HepG2 (cell line): ENCODE measurements at regions not wholly inside any gene's neighbourhood (a gene's known extent, or its start where the extent isn't known, plus 50 kb on each side); places are given as distances from the start of the nearest gene placed in this dataset.
A peak's percentile ranks its signal among the peaks of the same experiment; 100 is the strongest.

Experiments
- ATAC-seq: fragments of 200-7000 bp; cut with Tn5 transposase; 3 replicates; pipeline ENCODE4 v1.9.1; 2020; ENCODE audit warnings: mild to moderate bottlenecking, moderate library complexity
- BruUV-seq: library from RNA; stranded (reverse); fragments of 400-500 nt; replicated peaks from 2 replicates; lab custom pipeline; 2021; lab: Mats Ljungman, UMichigan
- CTCF ChIA-PET: fragments of 300-600 bp; formaldehyde crosslinking; extraction: SDS; loops from one replicate; lab custom pipeline; 2021; ENCODE audit warnings: low total read pairs, inconsistent platforms, low intra/inter-chr PET ratio; lab: Yijun Ruan, JAX
- POLR2A ChIA-PET: fragments of 350-600 bp; sonication (Branson Sonifier 250); formaldehyde crosslinking; loops from one replicate; lab custom pipeline; 2020; ENCODE audit warnings: antibody characterized with exemption, inconsistent platforms; lab: Yijun Ruan, JAX
- DNase-seq: peaks from one replicate; pipeline ENCODE4 v3.0.0-alpha.2; 2015; ENCODE audit warnings: low spot score
- FAIRE-seq: peaks from 3 replicates; lab custom pipeline; 2011; peaks lifted over from hg19 to GRCh38; lab: Jason Lieb, UNC
- H2AFZ ChIP-seq: one replicate; pipeline ENCODE4 v1.6.1; 2011; ENCODE audit warnings: low read length, inconsistent platforms
- H3K27ac ChIP-seq: fragments of 300-600 bp; 3 replicates; pipeline ENCODE4 v1.8.0; 2011; ENCODE audit warnings: mixed run types, mild to moderate bottlenecking, mixed read lengths, low read length, inconsistent platforms; ENCODE audit not compliant: insufficient read depth; ENCODE audit errors: extremely low read length
- H3K27me3 ChIP-seq, 2 experiments: fragments of 200-600 bp in 1 of 2; 2 replicates in 1 of 2; 3 replicates in 1 of 2; pipeline versions ENCODE4 v1.6.0 to v1.8.0; 2011; ENCODE audit warnings: low read length in 2 of 2, mild to moderate bottlenecking in 2 of 2, moderate library complexity in 2 of 2, inconsistent platforms in 1 of 2; ENCODE audit not compliant: insufficient read depth in 2 of 2, control insufficient read depth in 1 of 2
- H3K36me3 ChIP-seq, 2 experiments: fragments of 200-600 bp in 1 of 2; replicated peaks in 1 of 2; 2 replicates in 1 of 2; 3 replicates in 1 of 2; pipeline versions ENCODE4 v1.5.1 to v1.8.0; 2011; ENCODE audit warnings: low read length in 2 of 2, inconsistent platforms in 1 of 2; ENCODE audit not compliant: insufficient read depth in 2 of 2, control insufficient read depth in 1 of 2
- H3K4me1 ChIP-seq: 2 replicates; pipeline ENCODE4 v1.5.1; 2012; ENCODE audit warnings: low read length, inconsistent platforms; ENCODE audit not compliant: insufficient read depth
- H3K4me2 ChIP-seq: 2 replicates; pipeline ENCODE4 v1.6.0; 2011; ENCODE audit warnings: low read depth, low read length, inconsistent platforms
- H3K4me3 ChIP-seq, 3 experiments: fragments of 200-600 bp in 1 of 3; sonication (generic), shearing (Covaris generic) in 1 of 3; replicated peaks in 1 of 3; 2 replicates each; pipeline ENCODE4 v1.5.1; 2011 to 2016; ENCODE audit warnings: low read length in 3 of 3, inconsistent platforms in 2 of 3, low read depth in 2 of 3, mild to moderate bottlenecking in 2 of 3, control low read depth in 1 of 3, mixed read lengths in 1 of 3; ENCODE audit not compliant: insufficient read depth in 1 of 3
- H3K79me2 ChIP-seq: one replicate; pipeline ENCODE4 v1.6.1; 2011; ENCODE audit warnings: low read length, inconsistent platforms; ENCODE audit not compliant: insufficient read depth
- H3K9ac ChIP-seq: 2 replicates; pipeline ENCODE4 v1.6.0; 2011; ENCODE audit warnings: mild to moderate bottlenecking, low read depth, low read length, inconsistent platforms; ENCODE audit not compliant: insufficient read depth
- H3K9me3 ChIP-seq: 2 replicates; pipeline ENCODE4 v1.5.1; 2012; ENCODE audit warnings: mild to moderate bottlenecking, low read length
- H4K20me1 ChIP-seq: 2 replicates; pipeline ENCODE4 v1.6.0; 2011; ENCODE audit warnings: inconsistent platforms, mild to moderate bottlenecking, low read length, moderate library complexity; ENCODE audit not compliant: insufficient read depth
- ASH2L ChIP-seq: fragments of 300-600, 200-600 bp; sonication (generic); IDR thresholded peaks from 2 replicates; pipeline ENCODE4 v1.7.0; 2017; ENCODE audit warnings: low read depth, mild to moderate bottlenecking, moderate library complexity, mixed read lengths, low read length; ENCODE audit not compliant: insufficient read length
- CHD4 ChIP-seq: fragments of 200-600 bp; sonication (generic); IDR thresholded peaks from 2 replicates; pipeline ENCODE4 v1.7.0; 2017; ENCODE audit warnings: mild to moderate bottlenecking, low read length, borderline replicate concordance
- EHMT2 ChIP-seq: fragments of 200-600 bp; sonication (generic); IDR thresholded peaks from 2 replicates; pipeline ENCODE4 v1.7.0; 2017; ENCODE audit warnings: antibody characterized with exemption, low read depth, low read length, borderline replicate concordance
- GATAD2A ChIP-seq: IDR thresholded peaks from 2 replicates; pipeline ENCODE4 v1.6.1; 2016
- HDAC1 ChIP-seq: sonication (generic); formaldehyde crosslinking; IDR thresholded peaks from 2 replicates; pipeline ENCODE4 v1.5.1; 2020; ENCODE audit warnings: mild to moderate bottlenecking, missing genetic modification reagents
- HOXA5 ChIP-seq: sonication (generic); formaldehyde crosslinking; IDR thresholded peaks from 2 replicates; pipeline ENCODE4 v1.4.0; 2020; ENCODE audit warnings: missing genetic modification reagents
- KIAA2018 ChIP-seq: sonication (generic); formaldehyde crosslinking; IDR thresholded peaks from 2 replicates; pipeline ENCODE4 v1.5.0; 2020; ENCODE audit warnings: mild to moderate bottlenecking, missing genetic modification reagents, borderline replicate concordance
- MEF2D ChIP-seq: sonication (generic); formaldehyde crosslinking; IDR thresholded peaks from 2 replicates; pipeline ENCODE4 v1.5.1; 2020; ENCODE audit warnings: mild to moderate bottlenecking, missing genetic modification reagents
- NFIC ChIP-seq: IDR thresholded peaks from 2 replicates; pipeline ENCODE4 v1.6.1; 2012; ENCODE audit warnings: mild to moderate bottlenecking, low read length, inconsistent platforms
- RXRB ChIP-seq: IDR thresholded peaks from 2 replicates; pipeline ENCODE4 v1.6.1; 2016; ENCODE audit warnings: borderline replicate concordance, missing genetic modification reagents, missing compliant biosample characterization
- SOX6 ChIP-seq, 2 experiments: fragments of 450-650 bp in 1 of 2; sonication (generic) in 1 of 2; formaldehyde crosslinking in 1 of 2; IDR thresholded peaks; 2 replicates each; pipeline versions ENCODE4 v1.4.0 to v1.6.1; 2017 to 2020; ENCODE audit warnings: antibody characterized with exemption in 1 of 2, mild to moderate bottlenecking in 1 of 2, missing genetic modification reagents in 1 of 2
- ZNF768 ChIP-seq: sonication (generic); formaldehyde crosslinking; IDR thresholded peaks from 2 replicates; pipeline ENCODE4 v1.4.0; 2020; ENCODE audit warnings: missing genetic modification reagents
- WGBS: methylation state at CpG from one replicate; pipeline ENCODE4 v1.1.6; 2017; ENCODE audit warnings: low lambda C conversion rate; 5-methylcytosine and 5-hydroxymethylcytosine counted together
- in situ Hi-C: cut with HindIII; loops from 2 replicates; pipeline ENCODE4 v1.10.0; 2017; ENCODE audit warnings: low pct_unique_long_range_greater_than_20kb; ENCODE audit not compliant: extremely low pct_ligation_motif_present
- intact Hi-C: fragments of 100-400 bp; cut with micrococcal nuclease; formaldehyde crosslinking; loops from one replicate; pipeline ENCODE4 v1.10.0; 2022; ENCODE audit not compliant: unreplicated experiment
- TF ChIP-seq, protein P1 (sequence below): sonication (generic); formaldehyde crosslinking; IDR thresholded peaks from 2 replicates; pipeline ENCODE4 v1.4.0; 2020; ENCODE audit warnings: missing genetic modification reagents

- 0 out of 2 replicates have a peak, but pooled peaks have one; percentile 12 for TF ChIP-seq RXRB
- TF ChIP-seq CHD4: peak; percentile 48; the same call in 1 of the 2 replicates
- no peak for TF ChIP-seq ZNF768
- TF ChIP-seq EHMT2: 0 out of 2 replicates have a peak, but pooled peaks have one; percentile 51
- TF ChIP-seq HDAC1 (CRISPR knock-in tag): peak; percentile 42; the same call in 1 of the 2 replicates
- no peak for TF ChIP-seq ASH2L
- peak; percentile 92 for TF ChIP-seq GATAD2A
- TF ChIP-seq MEF2D (CRISPR knock-in tag): no peak
- no peak for TF ChIP-seq SOX6 (IDR thresholded peaks at IDR 0.05)
- TF ChIP-seq SOX6 (CRISPR knock-in tag; IDR thresholded peaks at IDR 0.05): peak; percentile 82
These were observed 77.5 kb downstream of the DNTTIP2 start (continued) for GRCh38 chr1:93801471-93801870.

- H3K4me1 ChIP-seq: peaks cover 50% of the 10 kb centered on the region
- WGBS: 57% methylated on average over 5 of the region's 5 CpGs
- H3K9ac ChIP-seq: no peak overlapping the region
- DNase-seq (no peak), FAIRE-seq (no peak), ATAC-seq (no peak)
- no peak overlapping the region for H2AFZ ChIP-seq
- H3K36me3 ChIP-seq: no peaks in the 10 kb centered on the region
- H3K27ac ChIP-seq: no peak overlapping the region
- no peak overlapping the region for H3K4me3 ChIP-seq
- ChIA-PET CTCF (no interaction called here), POLR2A (no interaction called here)
- no peaks in the 10 kb centered on the region for H3K27me3 ChIP-seq
- in situ Hi-C loops (no loop called here), intact Hi-C loops (no loop called here)
- H3K9me3 ChIP-seq: no peaks in the 10 kb centered on the region
- no peaks in the 10 kb centered on the region for H3K79me2 ChIP-seq
- H4K20me1 ChIP-seq: no peaks in the 10 kb centered on the region
- BruUV-seq: no TSS peak
- peak overlapping the region; percentile 30; the same call in 1 of the 2 replicates for H3K4me2 ChIP-seq
- TF ChIP-seq KIAA2018 (CRISPR knock-in tag): no peak
- TF ChIP-seq NFIC: no peak
- no peak for TF ChIP-seq HOXA5 (CRISPR knock-in tag)
- TF ChIP-seq, protein P1, sequence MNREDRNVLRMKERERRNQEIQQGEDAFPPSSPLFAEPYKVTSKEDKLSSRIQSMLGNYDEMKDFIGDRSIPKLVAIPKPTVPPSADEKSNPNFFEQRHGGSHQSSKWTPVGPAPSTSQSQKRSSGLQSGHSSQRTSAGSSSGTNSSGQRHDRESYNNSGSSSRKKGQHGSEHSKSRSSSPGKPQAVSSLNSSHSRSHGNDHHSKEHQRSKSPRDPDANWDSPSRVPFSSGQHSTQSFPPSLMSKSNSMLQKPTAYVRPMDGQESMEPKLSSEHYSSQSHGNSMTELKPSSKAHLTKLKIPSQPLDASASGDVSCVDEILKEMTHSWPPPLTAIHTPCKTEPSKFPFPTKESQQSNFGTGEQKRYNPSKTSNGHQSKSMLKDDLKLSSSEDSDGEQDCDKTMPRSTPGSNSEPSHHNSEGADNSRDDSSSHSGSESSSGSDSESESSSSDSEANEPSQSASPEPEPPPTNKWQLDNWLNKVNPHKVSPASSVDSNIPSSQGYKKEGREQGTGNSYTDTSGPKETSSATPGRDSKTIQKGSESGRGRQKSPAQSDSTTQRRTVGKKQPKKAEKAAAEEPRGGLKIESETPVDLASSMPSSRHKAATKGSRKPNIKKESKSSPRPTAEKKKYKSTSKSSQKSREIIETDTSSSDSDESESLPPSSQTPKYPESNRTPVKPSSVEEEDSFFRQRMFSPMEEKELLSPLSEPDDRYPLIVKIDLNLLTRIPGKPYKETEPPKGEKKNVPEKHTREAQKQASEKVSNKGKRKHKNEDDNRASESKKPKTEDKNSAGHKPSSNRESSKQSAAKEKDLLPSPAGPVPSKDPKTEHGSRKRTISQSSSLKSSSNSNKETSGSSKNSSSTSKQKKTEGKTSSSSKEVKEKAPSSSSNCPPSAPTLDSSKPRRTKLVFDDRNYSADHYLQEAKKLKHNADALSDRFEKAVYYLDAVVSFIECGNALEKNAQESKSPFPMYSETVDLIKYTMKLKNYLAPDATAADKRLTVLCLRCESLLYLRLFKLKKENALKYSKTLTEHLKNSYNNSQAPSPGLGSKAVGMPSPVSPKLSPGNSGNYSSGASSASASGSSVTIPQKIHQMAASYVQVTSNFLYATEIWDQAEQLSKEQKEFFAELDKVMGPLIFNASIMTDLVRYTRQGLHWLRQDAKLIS: no peak
These were observed 78.2 kb downstream of the DNTTIP2 start for GRCh38 chr1:93800856-93801255.
